ENCODE measurements at regions not wholly inside any gene's neighbourhood (a gene's known extent, or its start where the extent isn't known, plus 50 kb on each side); places are given as distances from the start of the nearest gene placed in this dataset.

DNA sequence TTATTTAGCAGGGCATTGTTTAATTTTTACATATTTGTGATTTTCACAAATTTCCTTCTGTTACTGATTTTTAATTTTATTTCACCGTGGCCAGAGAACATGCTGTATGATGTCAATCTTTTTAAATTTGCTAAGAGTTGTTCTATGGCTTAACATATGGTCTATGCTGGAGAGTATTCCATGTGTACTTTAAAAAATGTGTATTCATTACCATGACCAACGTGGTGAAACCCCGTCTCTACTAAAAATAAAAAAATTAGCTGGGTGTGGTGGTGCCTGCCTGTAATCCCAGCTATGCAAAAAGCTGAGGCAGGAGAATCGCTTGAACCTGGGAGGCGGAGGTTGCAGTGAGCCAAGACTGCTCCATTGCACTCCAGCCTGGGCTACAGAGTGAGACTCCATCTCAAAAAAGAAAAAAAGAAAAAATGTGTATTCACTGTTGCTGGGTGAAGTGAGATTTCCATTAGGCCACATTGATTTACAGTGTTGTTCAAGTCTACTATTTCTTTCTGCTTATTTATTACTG, 258.2 kb downstream of the EDEM1 start:
- TF ChIP-seq, protein P1, sequence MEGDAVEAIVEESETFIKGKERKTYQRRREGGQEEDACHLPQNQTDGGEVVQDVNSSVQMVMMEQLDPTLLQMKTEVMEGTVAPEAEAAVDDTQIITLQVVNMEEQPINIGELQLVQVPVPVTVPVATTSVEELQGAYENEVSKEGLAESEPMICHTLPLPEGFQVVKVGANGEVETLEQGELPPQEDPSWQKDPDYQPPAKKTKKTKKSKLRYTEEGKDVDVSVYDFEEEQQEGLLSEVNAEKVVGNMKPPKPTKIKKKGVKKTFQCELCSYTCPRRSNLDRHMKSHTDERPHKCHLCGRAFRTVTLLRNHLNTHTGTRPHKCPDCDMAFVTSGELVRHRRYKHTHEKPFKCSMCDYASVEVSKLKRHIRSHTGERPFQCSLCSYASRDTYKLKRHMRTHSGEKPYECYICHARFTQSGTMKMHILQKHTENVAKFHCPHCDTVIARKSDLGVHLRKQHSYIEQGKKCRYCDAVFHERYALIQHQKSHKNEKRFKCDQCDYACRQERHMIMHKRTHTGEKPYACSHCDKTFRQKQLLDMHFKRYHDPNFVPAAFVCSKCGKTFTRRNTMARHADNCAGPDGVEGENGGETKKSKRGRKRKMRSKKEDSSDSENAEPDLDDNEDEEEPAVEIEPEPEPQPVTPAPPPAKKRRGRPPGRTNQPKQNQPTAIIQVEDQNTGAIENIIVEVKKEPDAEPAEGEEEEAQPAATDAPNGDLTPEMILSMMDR (IDR thresholded peaks at IDR 0.05): no peak

DNA sequence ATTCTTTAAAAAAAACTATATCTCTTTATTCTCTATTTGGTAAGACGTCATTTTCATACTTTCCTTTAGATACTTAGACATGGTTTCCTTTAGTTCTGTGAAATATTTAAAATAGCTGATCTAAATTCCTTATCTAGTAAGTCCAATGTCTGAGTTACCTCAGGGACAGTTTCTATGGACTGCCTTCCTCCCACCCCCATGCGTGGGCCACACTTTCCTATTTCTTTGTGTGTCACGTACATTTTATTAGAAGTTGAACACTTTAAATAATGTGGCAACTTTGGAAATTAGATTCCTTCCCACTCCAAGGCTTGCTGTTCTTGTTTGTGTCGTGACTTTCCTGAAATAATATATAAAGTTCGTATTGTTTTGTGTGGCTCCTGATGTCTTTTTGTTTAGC, 260.7 kb downstream of the EDEM1 start:
- TF ChIP-seq, protein P1 (IDR thresholded peaks at IDR 0.05): no peak

DNA sequence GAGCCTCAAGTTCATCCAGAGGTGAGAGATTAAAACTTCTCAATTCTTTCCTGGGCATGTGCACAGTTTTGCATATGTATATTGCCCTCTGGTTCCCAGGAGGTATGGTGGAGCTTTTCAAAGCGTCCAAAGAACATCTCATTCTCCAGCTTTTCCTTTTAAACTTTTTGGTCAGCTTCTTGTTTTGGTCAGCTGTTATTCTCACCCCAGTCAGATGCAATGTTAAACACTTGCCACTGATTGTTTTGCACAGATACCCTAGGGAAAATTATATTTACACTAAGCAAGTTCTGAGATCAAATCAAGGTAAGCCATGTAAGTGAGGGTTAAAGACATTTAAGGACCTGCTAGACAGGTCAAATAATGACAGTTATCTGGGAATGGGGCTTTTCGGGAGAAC, 261.3 kb downstream of the EDEM1 start:
- TF ChIP-seq, protein P1 (IDR thresholded peaks at IDR 0.05): no peak

DNA sequence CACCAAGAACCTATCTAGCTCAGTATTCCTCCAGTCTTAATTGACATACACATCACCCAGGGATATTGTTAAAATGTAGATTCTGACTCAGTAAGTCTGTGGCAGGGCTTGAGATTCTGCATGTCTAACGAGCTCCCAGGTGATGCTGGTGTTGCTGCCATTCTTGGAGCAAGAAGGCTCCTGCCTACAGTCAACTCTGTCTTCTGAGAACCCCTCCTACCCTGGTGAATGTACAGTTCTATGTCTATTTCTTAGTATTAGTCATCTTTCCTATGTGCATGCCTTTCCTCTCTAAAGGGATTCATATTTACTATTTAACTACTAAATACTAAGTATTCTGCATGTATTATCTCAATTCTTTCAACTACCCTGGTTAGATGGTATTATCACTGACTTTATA, 268.7 kb downstream of the EDEM1 start:
- TF ChIP-seq, protein P1 (IDR thresholded peaks at IDR 0.05): no peak

DNA sequence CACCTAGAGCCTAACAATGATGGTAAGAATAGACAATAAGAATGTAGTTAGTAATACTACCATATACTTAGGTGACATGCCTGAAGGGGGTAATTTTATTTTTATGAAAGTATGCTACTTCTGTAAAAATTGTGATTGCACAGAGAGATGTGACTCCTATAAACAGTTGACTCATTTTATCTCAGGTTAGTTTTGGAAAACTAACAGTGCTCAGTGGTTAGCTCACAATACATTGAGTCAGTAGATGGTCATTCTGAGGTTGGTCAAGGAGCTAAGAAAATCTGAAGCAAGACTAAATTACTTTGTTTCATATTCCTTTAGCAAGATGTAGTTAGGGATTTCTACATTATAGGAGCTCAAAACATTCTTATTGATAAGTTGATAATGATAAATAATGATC, 271.0 kb downstream of the EDEM1 start:
- TF ChIP-seq, protein P1 (IDR thresholded peaks at IDR 0.05): no peak

DNA sequence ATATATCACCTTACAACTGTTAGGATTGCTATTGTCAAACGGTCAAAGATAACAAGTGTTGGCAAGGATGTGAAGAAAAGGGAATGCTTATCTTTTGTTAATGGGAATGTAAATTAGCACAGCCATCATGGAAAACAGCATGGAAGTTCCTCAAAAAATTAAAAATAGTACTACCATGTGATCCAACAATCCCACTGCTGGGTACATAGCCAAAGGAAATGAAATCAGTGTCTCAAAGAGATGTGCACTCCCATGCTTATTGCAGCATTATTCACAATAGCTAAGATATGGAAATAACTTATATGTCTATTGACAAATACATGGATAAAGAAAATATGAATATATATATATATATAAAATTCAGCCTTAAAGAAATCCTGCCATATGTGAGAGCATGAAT, 274.6 kb downstream of the EDEM1 start:
- TF ChIP-seq, protein P1 (IDR thresholded peaks at IDR 0.05): no peak

DNA sequence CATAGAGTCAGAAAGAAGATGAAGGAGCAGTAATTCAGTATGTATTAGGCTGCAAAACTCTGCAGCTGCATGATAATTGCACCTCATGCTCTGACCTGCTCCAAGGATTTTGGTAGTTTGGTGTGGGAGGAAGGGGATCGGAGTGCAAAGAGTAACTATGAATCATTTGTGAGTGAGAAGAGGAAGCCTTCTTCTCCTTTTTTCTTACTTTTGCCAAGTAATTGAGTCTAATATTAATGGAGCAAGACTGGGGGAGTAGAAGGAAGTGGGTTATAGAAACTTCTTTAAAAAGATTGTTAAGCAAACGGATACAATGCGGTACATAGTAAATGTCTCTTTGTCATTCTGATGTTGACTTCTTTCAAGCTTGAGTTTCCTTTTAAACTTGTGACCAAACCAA, 276.5 kb downstream of the EDEM1 start:
- TF ChIP-seq, protein P1 (IDR thresholded peaks at IDR 0.05): no peak

DNA sequence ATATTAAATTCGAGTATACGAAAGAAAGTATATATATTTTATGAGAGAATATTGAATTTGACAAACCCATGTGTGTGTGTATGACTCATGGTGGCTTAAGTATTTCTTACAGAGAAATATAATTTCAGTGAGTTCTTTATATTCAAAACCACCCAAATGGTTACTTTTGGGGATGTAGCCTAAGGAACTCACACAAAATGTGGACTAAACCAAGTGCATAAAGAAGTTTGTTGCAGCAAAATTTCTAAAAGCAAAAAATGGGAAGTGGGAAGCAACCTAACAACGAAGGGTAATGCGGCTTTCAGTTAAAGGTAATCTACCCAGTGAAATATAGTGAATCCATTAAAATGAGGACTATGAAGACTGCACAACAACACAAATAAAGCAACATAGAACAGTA, 277.1 kb downstream of the EDEM1 start:
- TF ChIP-seq, protein P1 (IDR thresholded peaks at IDR 0.05): no peak
